GM12878 (cell line): ENCODE measurements at regions not wholly inside any gene's neighbourhood (a gene's known extent, or its start where the extent isn't known, plus 50 kb on each side); places are given as distances from the start of the nearest gene placed in this dataset.

ENCODE experiments used
- ATAC-seq: fragments of 200-7000 bp; cut with Tn5 transposase; 3 replicates; pipeline ENCODE4 v1.9.1; 2020; ENCODE audit warnings: mild to moderate bottlenecking, moderate library complexity
- BruUV-seq: library from RNA; stranded (reverse); fragments of 400-500 nt; replicated peaks from 2 replicates; lab custom pipeline; 2021; lab: Mats Ljungman, UMichigan
- CTCF ChIA-PET: fragments of 300-600 bp; sonication (Branson Sonifier 250); formaldehyde crosslinking; extraction: SDS; loops from one replicate; lab custom pipeline; 2021; ENCODE audit warnings: inconsistent platforms; lab: Yijun Ruan, JAX
- POLR2A ChIA-PET: fragments of 350-600 bp; formaldehyde crosslinking; extraction: SDS; loops from one replicate; lab custom pipeline; 2021; ENCODE audit warnings: inconsistent platforms; lab: Charles Lee
- RAD21 ChIA-PET: fragments of 300-600 bp; sonication (Branson Sonifier 250); formaldehyde crosslinking; loops from one replicate; lab custom pipeline; 2023; ENCODE audit warnings: antibody characterized with exemption; ENCODE audit not compliant: unreplicated experiment; lab: Charles Lee
- SMC1A ChIA-PET: fragments of 300-600 bp; sonication (Branson Sonifier 250); formaldehyde crosslinking; loops from one replicate; lab custom pipeline; 2023; ENCODE audit not compliant: unreplicated experiment, uncharacterized antibody; lab: Charles Lee
- DNase-seq: peaks from one replicate; pipeline ENCODE4 v3.0.0-alpha.2; 2011; ENCODE audit warnings: low read depth, low spot score
- FAIRE-seq: peaks from 3 replicates; lab custom pipeline; 2011; peaks lifted over from hg19 to GRCh38; lab: Jason Lieb, UNC
- H2AFZ ChIP-seq: 2 replicates; pipeline ENCODE4 v1.6.0; 2011; ENCODE audit warnings: low read depth, low read length, control low read depth; ENCODE audit not compliant: control insufficient read depth
- H3K27ac ChIP-seq: 2 replicates; pipeline ENCODE4 v1.5.1; 2011; ENCODE audit warnings: control low read depth; ENCODE audit not compliant: control insufficient read depth, insufficient read depth
- H3K27me3 ChIP-seq, 2 experiments: replicated peaks in 1 of 2; 2 replicates each; pipeline versions ENCODE4 v1.6.0 to v1.6.1; 2011; ENCODE audit warnings: low read length in 1 of 2; ENCODE audit not compliant: control insufficient read depth in 2 of 2, insufficient read depth in 2 of 2
- H3K36me3 ChIP-seq, 2 experiments: 2 replicates each; pipeline ENCODE4 v1.5.1; 2011; ENCODE audit warnings: low read length in 1 of 2; ENCODE audit not compliant: control insufficient read depth in 2 of 2, insufficient read depth in 2 of 2
- H3K4me1 ChIP-seq: 2 replicates; pipeline ENCODE4 v1.6.1; 2011; ENCODE audit warnings: mild to moderate bottlenecking, low read length, moderate library complexity, mixed read lengths; ENCODE audit not compliant: control insufficient read depth, insufficient read depth
- H3K4me2 ChIP-seq: 2 replicates; pipeline ENCODE4 v1.6.0; 2011; ENCODE audit warnings: control low read depth; ENCODE audit not compliant: control insufficient read depth, insufficient read depth
- H3K4me3 ChIP-seq: fragments of 200-600 bp; sonication (generic); 2 replicates; pipeline ENCODE4 v1.5.1; 2016
- H3K79me2 ChIP-seq: 2 replicates; pipeline ENCODE4 v1.6.0; 2011; ENCODE audit warnings: low read length; ENCODE audit not compliant: control insufficient read depth, insufficient read depth
- H3K9ac ChIP-seq: 2 replicates; pipeline ENCODE4 v1.8.0; 2011; ENCODE audit warnings: low read length, control low read depth, mixed read lengths; ENCODE audit not compliant: control insufficient read depth, insufficient read depth
- H3K9me3 ChIP-seq: replicated peaks from 3 replicates; pipeline ENCODE4 v1.5.1; 2011; ENCODE audit warnings: mild to moderate bottlenecking, low read length; ENCODE audit not compliant: control insufficient read depth, insufficient read depth
- H4K20me1 ChIP-seq: 2 replicates; pipeline ENCODE4 v1.6.0; 2011; ENCODE audit not compliant: control insufficient read depth, insufficient read depth
- ATF7 ChIP-seq: fragments of 450-650 bp; IDR thresholded peaks from 2 replicates; pipeline ENCODE4 v1.6.1; 2016; ENCODE audit warnings: low read depth, mild to moderate bottlenecking
- BHLHE40 ChIP-seq, 2 experiments: fragments of 450-650 bp in 1 of 2; IDR thresholded peaks; 2 replicates each; pipeline ENCODE4 v1.6.1; 2011 to 2017; ENCODE audit warnings: low read depth in 2 of 2, borderline replicate concordance in 1 of 2, improper control_type of control experiment in 1 of 2, low read length in 1 of 2, mild to moderate bottlenecking in 1 of 2
- CBFB ChIP-seq: IDR thresholded peaks from 2 replicates; pipeline ENCODE4 v1.6.1; 2016; ENCODE audit warnings: antibody characterized with exemption, low read depth
- CHD1 ChIP-seq: IDR thresholded peaks from 2 replicates; pipeline ENCODE4 v1.6.1; 2012; ENCODE audit warnings: low read depth, low read length, improper control_type of control experiment
- CREM ChIP-seq: IDR thresholded peaks from 2 replicates; pipeline ENCODE4 v1.6.1; 2014; ENCODE audit warnings: antibody characterized with exemption, low read depth
- EED ChIP-seq: sonication (generic); IDR thresholded peaks from 2 replicates; pipeline ENCODE4 v1.6.1; 2016; ENCODE audit warnings: antibody characterized with exemption, low read depth
- IKZF1 ChIP-seq: fragments of 450-650 bp; conservative IDR thresholded peaks from 2 replicates; pipeline ENCODE4 v1.6.1; 2017; ENCODE audit warnings: antibody characterized with exemption, mild to moderate bottlenecking
- JUNB ChIP-seq: IDR thresholded peaks from 2 replicates; pipeline ENCODE4 v1.6.1; 2016; ENCODE audit warnings: antibody characterized with exemption, mild to moderate bottlenecking
- MTA2 ChIP-seq: fragments of 450-650 bp; IDR thresholded peaks from 2 replicates; pipeline ENCODE4 v1.6.1; 2016; ENCODE audit warnings: low read depth, mild to moderate bottlenecking, moderate library complexity
- PML ChIP-seq: IDR thresholded peaks from 2 replicates; pipeline ENCODE4 v1.6.1; 2012; ENCODE audit warnings: low read length, inconsistent platforms
- RAD51 ChIP-seq: fragments of 450-650 bp; IDR thresholded peaks from 2 replicates; pipeline ENCODE4 v1.6.1; 2016; ENCODE audit warnings: moderate library complexity, mild to moderate bottlenecking, inconsistent platforms
- RB1 ChIP-seq: fragments of 450-650 bp; formaldehyde crosslinking; IDR thresholded peaks from 2 replicates; pipeline ENCODE4 v1.6.1; 2017; ENCODE audit warnings: mild to moderate bottlenecking, borderline replicate concordance
- RUNX3 ChIP-seq: IDR thresholded peaks from 2 replicates; pipeline ENCODE4 v1.6.1; 2012; ENCODE audit warnings: low read length, inconsistent platforms
- SMARCA5 ChIP-seq: fragments of 450-650 bp; IDR thresholded peaks from 2 replicates; pipeline ENCODE4 v1.6.1; 2017; ENCODE audit warnings: mild to moderate bottlenecking
- SMC3 ChIP-seq: IDR thresholded peaks from 2 replicates; pipeline ENCODE4 v1.6.1; 2011; ENCODE audit warnings: low read length, improper control_type of control experiment, borderline replicate concordance
- STAT3 ChIP-seq: IDR thresholded peaks from 2 replicates; pipeline ENCODE4 v1.6.1; 2011; ENCODE audit warnings: low read depth, low read length, improper control_type of control experiment
- ZNF217 ChIP-seq: fragments of 450-650 bp; IDR thresholded peaks from 2 replicates; pipeline ENCODE4 v1.6.1; 2017; ENCODE audit warnings: antibody characterized with exemption, mild to moderate bottlenecking
- WGBS: methylation state at CpG from one replicate; pipeline ENCODE4 v1.1.6; 2016; ENCODE audit warnings: low lambda C conversion rate; ENCODE audit not compliant: insufficient replicate concordance, insufficient coverage; ENCODE audit errors: missing lambda C conversion rate; 5-methylcytosine and 5-hydroxymethylcytosine counted together
- in situ Hi-C: fragments of 300-500 bp; cut with MboI; formaldehyde crosslinking; loops from 9 replicates; pipeline ENCODE4 v1.14.3; 2018; ENCODE audit warnings: mixed read lengths
- intact Hi-C: fragments of 100-400 bp; cut with micrococcal nuclease; formaldehyde crosslinking; loops from one replicate; pipeline ENCODE4 v1.14.2; 2022; ENCODE audit not compliant: unreplicated experiment
- TF ChIP-seq, protein P1 (sequence below): fragments of 450-650 bp; conservative IDR thresholded peaks from 2 replicates; pipeline ENCODE4 v1.6.1; 2017; ENCODE audit warnings: mild to moderate bottlenecking, moderate library complexity
- TF ChIP-seq, protein P2 (sequence below): IDR thresholded peaks from 2 replicates; pipeline ENCODE4 v1.6.1; 2012; ENCODE audit warnings: low read length, inconsistent platforms
- TF ChIP-seq, protein P3 (sequence below), 3 experiments: IDR thresholded peaks in 2 of 3; conservative IDR thresholded peaks in 1 of 3; 2 replicates each; pipeline ENCODE4 v1.5.1; 2011; ENCODE audit warnings: low read depth in 3 of 3, low read length in 3 of 3, mild to moderate bottlenecking in 3 of 3, control low read depth in 2 of 3, moderate library complexity in 2 of 3, inconsistent platforms in 1 of 3, mixed read lengths in 1 of 3; ENCODE audit not compliant: control insufficient read depth in 2 of 3, insufficient read depth in 1 of 3; ENCODE audit errors: extremely low read depth in 1 of 3

DNA sequence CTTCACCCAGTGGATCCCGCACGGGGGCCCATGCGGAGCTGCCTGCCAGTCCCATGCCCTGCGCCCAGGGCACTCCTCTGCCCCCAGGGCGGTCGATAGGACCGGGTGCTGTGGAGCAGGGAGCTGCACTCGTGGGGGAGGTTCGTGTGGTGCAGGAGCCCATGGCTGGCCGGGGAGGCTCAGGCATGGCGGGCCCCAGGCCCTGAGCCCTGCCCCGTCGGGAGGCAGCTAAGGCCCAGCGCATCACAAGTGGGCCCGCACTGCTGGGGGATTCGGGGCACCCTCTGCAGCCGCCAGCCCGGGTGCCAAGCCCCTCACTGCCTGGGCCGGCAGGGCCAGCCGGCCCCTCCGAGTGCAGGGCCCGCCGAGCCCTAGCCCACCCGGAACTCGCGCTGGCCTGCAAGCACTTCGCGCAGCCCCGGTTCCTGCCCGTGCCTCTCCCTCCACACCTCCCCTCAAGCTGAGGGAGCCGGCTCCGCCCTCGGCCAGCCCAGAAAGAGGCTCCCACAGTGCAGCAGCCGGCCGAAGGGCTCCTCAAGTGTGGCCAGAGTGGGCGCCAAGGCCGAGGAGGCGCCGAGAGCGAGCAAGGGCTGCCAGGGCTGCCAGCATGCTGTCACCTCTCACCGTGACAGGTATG, 221.1 kb upstream of the RORB start (continued):
- no peak for TF ChIP-seq EED
- TF ChIP-seq, protein P1, sequence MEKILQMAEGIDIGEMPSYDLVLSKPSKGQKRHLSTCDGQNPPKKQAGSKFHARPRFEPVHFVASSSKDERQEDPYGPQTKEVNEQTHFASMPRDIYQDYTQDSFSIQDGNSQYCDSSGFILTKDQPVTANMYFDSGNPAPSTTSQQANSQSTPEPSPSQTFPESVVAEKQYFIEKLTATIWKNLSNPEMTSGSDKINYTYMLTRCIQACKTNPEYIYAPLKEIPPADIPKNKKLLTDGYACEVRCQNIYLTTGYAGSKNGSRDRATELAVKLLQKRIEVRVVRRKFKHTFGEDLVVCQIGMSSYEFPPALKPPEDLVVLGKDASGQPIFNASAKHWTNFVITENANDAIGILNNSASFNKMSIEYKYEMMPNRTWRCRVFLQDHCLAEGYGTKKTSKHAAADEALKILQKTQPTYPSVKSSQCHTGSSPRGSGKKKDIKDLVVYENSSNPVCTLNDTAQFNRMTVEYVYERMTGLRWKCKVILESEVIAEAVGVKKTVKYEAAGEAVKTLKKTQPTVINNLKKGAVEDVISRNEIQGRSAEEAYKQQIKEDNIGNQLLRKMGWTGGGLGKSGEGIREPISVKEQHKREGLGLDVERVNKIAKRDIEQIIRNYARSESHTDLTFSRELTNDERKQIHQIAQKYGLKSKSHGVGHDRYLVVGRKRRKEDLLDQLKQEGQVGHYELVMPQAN, result no peak
- no peak for TF ChIP-seq CBFB
- no peak for TF ChIP-seq PML
- TF ChIP-seq STAT3, result no peak
- TF ChIP-seq CHD1, result no peak
- no peak for TF ChIP-seq RAD51

DNA sequence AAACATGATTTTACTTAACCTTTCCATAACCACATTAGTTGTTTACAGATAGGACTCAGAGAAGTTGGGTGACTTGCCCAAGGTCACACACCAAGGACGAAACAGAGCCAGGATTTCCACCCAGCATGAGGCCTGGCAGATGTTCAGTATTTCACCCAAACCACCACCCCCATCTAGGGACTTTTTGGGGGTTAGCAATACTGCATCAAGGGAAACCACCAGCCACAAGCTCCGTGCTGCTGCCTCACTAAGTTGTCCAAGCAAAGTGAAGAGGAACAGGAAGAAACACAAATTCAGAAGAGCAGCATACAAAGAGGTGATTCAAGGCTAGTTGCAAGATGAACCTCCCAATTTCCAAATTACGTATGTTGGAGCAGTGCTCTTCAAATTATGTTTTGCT, 219.6 kb upstream of the RORB start:
- intact Hi-C loops, result no loop called here
- H3K4me1 ChIP-seq, result peaks cover 4% of the 10 kb centered on the region; the same call in 1 of the 2 replicates
- ChIA-PET RAD21 (interaction anchor here (1.1 kb wide), 1 partner anchor 1076 kb away, joined by 5 read pairs; no protein-coding TSS in a partner anchor), CTCF (interaction anchor here (0.8 to 1.7 kb wide), 4 partner anchors 14 to 594 kb away, joined by 3 to 7 read pairs (median 4); no protein-coding TSS in a partner anchor), POLR2A (no interaction called here), SMC1A (interaction anchor here (0.6 to 1.6 kb wide), 5 partner anchors 9 to 208 kb away, joined by 3 to 7 read pairs (median 5); no protein-coding TSS in a partner anchor)
- no TSS peak for BruUV-seq
- H3K4me3 ChIP-seq, result no peak overlapping the region
- H3K79me2 ChIP-seq, result no peaks in the 10 kb centered on the region
- H3K9ac ChIP-seq, result no peak overlapping the region
- DNase-seq (peak; percentile 59), FAIRE-seq (peak; percentile 94), ATAC-seq (peak; percentile 97)
- H3K9me3 ChIP-seq, result no peaks in the 10 kb centered on the region
- no peak overlapping the region for H3K4me2 ChIP-seq
- in situ Hi-C loops, result no loop called here
- no peaks in the 10 kb centered on the region for H4K20me1 ChIP-seq
- no peak overlapping the region; the same call in 1 of the 2 replicates for H2AFZ ChIP-seq
- H3K36me3 ChIP-seq, result no peaks in the 10 kb centered on the region
- 0% methylated on average over 3 of the region's 3 CpGs for WGBS
- no peak overlapping the region for H3K27ac ChIP-seq
- no peaks in the 10 kb centered on the region for H3K27me3 ChIP-seq
- TF ChIP-seq JUNB (peak; percentile 20; the same call in 1 of the 2 replicates), ZNF217 (peak; percentile 24; the same call in 1 of the 2 replicates), BHLHE40 (IDR thresholded peaks at IDR 0.05; ENCODE audit: borderline replicate concordance in 1 of 2, low read depth in 2 of 2, low read length in 1 of 2) (peak; percentile 35 to 36; a peak in 1 of 4 replicates), ATF7 (peak; percentile 29; the same call in 1 of the 2 replicates), RB1 (no peak), IKZF1 (peak; percentile 57), SMC3 (peak; percentile 10; the same call in 1 of the 2 replicates), CREM (peak; percentile 14; the same call in 1 of the 2 replicates), SMARCA5 (peak; percentile 33; the same call in 1 of the 2 replicates), MTA2 (peak; percentile 47; the same call in 1 of the 2 replicates), RUNX3 (peak; percentile 93)
- TF ChIP-seq, protein P2, sequence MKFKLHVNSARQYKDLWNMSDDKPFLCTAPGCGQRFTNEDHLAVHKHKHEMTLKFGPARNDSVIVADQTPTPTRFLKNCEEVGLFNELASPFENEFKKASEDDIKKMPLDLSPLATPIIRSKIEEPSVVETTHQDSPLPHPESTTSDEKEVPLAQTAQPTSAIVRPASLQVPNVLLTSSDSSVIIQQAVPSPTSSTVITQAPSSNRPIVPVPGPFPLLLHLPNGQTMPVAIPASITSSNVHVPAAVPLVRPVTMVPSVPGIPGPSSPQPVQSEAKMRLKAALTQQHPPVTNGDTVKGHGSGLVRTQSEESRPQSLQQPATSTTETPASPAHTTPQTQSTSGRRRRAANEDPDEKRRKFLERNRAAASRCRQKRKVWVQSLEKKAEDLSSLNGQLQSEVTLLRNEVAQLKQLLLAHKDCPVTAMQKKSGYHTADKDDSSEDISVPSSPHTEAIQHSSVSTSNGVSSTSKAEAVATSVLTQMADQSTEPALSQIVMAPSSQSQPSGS, result 0 out of 2 replicates have a peak, but pooled peaks have one; percentile 49
- TF ChIP-seq, protein P3, sequence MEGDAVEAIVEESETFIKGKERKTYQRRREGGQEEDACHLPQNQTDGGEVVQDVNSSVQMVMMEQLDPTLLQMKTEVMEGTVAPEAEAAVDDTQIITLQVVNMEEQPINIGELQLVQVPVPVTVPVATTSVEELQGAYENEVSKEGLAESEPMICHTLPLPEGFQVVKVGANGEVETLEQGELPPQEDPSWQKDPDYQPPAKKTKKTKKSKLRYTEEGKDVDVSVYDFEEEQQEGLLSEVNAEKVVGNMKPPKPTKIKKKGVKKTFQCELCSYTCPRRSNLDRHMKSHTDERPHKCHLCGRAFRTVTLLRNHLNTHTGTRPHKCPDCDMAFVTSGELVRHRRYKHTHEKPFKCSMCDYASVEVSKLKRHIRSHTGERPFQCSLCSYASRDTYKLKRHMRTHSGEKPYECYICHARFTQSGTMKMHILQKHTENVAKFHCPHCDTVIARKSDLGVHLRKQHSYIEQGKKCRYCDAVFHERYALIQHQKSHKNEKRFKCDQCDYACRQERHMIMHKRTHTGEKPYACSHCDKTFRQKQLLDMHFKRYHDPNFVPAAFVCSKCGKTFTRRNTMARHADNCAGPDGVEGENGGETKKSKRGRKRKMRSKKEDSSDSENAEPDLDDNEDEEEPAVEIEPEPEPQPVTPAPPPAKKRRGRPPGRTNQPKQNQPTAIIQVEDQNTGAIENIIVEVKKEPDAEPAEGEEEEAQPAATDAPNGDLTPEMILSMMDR (IDR thresholded peaks at IDR 0.05 in 2 of 3, conservative IDR thresholded peaks at IDR 0.05 in 1 of 3; ENCODE audit: control insufficient read depth in 2 of 3, extremely low read depth in 1 of 3, insufficient read depth in 1 of 3, low read depth in 3 of 3, low read length in 3 of 3), result peak in 2 of 3 experiments; percentile 5 to 19; a peak in 2 of 6 replicates
